ENCODE measurements at regions not wholly inside any gene's neighbourhood (a gene's known extent, or its start where the extent isn't known, plus 50 kb on each side); places are given as distances from the start of the nearest gene placed in this dataset.

DNA sequence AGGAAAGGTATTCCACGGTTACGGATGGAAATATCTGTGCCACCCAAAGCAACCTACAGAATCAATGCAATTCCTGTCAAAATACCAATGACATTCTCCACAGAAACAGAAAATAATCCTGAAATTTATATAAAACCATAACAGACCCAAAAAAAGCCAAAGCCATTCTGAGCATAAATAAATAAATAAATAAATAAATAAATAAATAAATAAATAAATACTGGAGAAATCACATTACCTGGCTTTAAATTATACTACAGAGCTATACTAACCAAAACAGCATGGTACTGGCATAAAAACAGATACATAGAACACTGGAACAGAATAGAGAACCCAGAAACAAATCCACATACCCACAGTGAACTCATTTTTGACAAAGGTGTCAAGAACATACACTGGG is 191.9 kb upstream of the DUSP10 start:
- TF ChIP-seq, protein P1, sequence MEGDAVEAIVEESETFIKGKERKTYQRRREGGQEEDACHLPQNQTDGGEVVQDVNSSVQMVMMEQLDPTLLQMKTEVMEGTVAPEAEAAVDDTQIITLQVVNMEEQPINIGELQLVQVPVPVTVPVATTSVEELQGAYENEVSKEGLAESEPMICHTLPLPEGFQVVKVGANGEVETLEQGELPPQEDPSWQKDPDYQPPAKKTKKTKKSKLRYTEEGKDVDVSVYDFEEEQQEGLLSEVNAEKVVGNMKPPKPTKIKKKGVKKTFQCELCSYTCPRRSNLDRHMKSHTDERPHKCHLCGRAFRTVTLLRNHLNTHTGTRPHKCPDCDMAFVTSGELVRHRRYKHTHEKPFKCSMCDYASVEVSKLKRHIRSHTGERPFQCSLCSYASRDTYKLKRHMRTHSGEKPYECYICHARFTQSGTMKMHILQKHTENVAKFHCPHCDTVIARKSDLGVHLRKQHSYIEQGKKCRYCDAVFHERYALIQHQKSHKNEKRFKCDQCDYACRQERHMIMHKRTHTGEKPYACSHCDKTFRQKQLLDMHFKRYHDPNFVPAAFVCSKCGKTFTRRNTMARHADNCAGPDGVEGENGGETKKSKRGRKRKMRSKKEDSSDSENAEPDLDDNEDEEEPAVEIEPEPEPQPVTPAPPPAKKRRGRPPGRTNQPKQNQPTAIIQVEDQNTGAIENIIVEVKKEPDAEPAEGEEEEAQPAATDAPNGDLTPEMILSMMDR (IDR thresholded peaks at IDR 0.05; ENCODE audit: insufficient read depth, low read depth, low read length) = no peak
- TF ChIP-seq EZH2 (IDR thresholded peaks at IDR 0.05; ENCODE audit: insufficient read depth, low read length) = no peak
